Fibroblast of pulmonary artery (primary cell): ENCODE measurements at regions not wholly inside any gene's neighbourhood (a gene's known extent, or its start where the extent isn't known, plus 50 kb on each side); places are given as distances from the start of the nearest gene placed in this dataset.
A peak's percentile ranks its signal among the peaks of the same experiment; 100 is the strongest.

ENCODE experiments used
- DNase-seq: peaks from one replicate; pipeline ENCODE4 v3.0.0-alpha.2; 2010; ENCODE audit warnings: low read depth
- H3K4me3 ChIP-seq: replicated peaks from 2 replicates; pipeline ENCODE4 v1.5.1; 2011; ENCODE audit warnings: low read depth, mild to moderate bottlenecking, control low read depth, low read length, moderate library complexity
- CTCF ChIP-seq: IDR thresholded peaks from 2 replicates; pipeline ENCODE4 v1.5.1; 2011; ENCODE audit warnings: mild to moderate bottlenecking, control low read depth, low read length, inconsistent platforms; ENCODE audit errors: missing control alignments

GRCh38 chr10:65194126-65194525 lies 1672.9 kb downstream of the REEP3 start:
- no peak for TF ChIP-seq CTCF
- no peak overlapping the region for H3K4me3 ChIP-seq
- DNase-seq = peak; percentile 10

GRCh38 chr10:65194555-65194954 lies 1673.4 kb downstream of the REEP3 start:
- no peak overlapping the region for H3K4me3 ChIP-seq
- peak; percentile 6 for DNase-seq
- no peak for TF ChIP-seq CTCF

- DNase-seq = no peak
- TF ChIP-seq CTCF = no peak
- no peak overlapping the region for H3K4me3 ChIP-seq
These were observed 1674.9 kb downstream of the REEP3 start for GRCh38 chr10:65196111-65196510.

GRCh38 chr10:65197935-65198334 lies 1676.7 kb downstream of the REEP3 start:
- no peak for TF ChIP-seq CTCF
- DNase-seq = no peak
- H3K4me3 ChIP-seq = no peak overlapping the region

GRCh38 chr10:65201491-65201890 lies 1680.3 kb downstream of the REEP3 start:
- TF ChIP-seq CTCF = no peak
- no peak overlapping the region for H3K4me3 ChIP-seq
- no peak for DNase-seq

- DNase-seq = no peak
- H3K4me3 ChIP-seq = no peak overlapping the region
- TF ChIP-seq CTCF = no peak
These were observed 1683.8 kb downstream of the REEP3 start for GRCh38 chr10:65204999-65205398.

GRCh38 chr10:65213170-65213569 lies 1692.0 kb downstream of the REEP3 start:
- H3K4me3 ChIP-seq = no peak overlapping the region
- no peak for TF ChIP-seq CTCF
- no peak for DNase-seq
